Stimulated activated naive CD4-positive, alpha-beta T cell treated with Interleukin-2 at 50 U/mL for 16 hours (primary cell): ENCODE measurements at regions not wholly inside any gene's neighbourhood (a gene's known extent, or its start where the extent isn't known, plus 50 kb on each side); places are given as distances from the start of the nearest gene placed in this dataset.
"Not testable (repeated sequence)": the region's sequence is repeated elsewhere in the genome, so short reads cannot be mapped to it uniquely, and the experiment has no call there.

Experiments used
- DNase-seq: peaks from one replicate; lab custom pipeline; 2025; lab: John Stamatoyannopoulos, UW

- DNase-seq: no peak
These were observed 268.0 kb upstream of the PROK2 start for GRCh38 chr3:72052841-72053409.

- no peak for DNase-seq
These were observed 265.8 kb upstream of the PROK2 start for GRCh38 chr3:72050771-72051170.

- no peak for DNase-seq
These were observed 265.2 kb upstream of the PROK2 start for GRCh38 chr3:72050048-72050632.

GRCh38 chr3:72049300-72049699 is 264.4 kb upstream of the PROK2 start:
- DNase-seq: no peak

GRCh38 chr3:72048873-72049272 is 263.9 kb upstream of the PROK2 start:
- no peak for DNase-seq

GRCh38 chr3:72047221-72047871 is 262.4 kb upstream of the PROK2 start:
- no peak for DNase-seq

- no peak for DNase-seq
These were observed 259.4 kb upstream of the PROK2 start for GRCh38 chr3:72044231-72044855.

- no peak for DNase-seq
These were observed 258.5 kb upstream of the PROK2 start for GRCh38 chr3:72043204-72044133.

GRCh38 chr3:72042397-72043203 is 257.7 kb upstream of the PROK2 start:
- no peak for DNase-seq

GRCh38 chr3:72041511-72041910 is 256.6 kb upstream of the PROK2 start:
- no peak for DNase-seq

- DNase-seq: no peak
These were observed 256.1 kb upstream of the PROK2 start for GRCh38 chr3:72041076-72041475.

- DNase-seq: no peak
These were observed 254.7 kb upstream of the PROK2 start for GRCh38 chr3:72039677-72040076.

GRCh38 chr3:72036899-72037298 is 252.0 kb upstream of the PROK2 start:
- no peak for DNase-seq

GRCh38 chr3:72035606-72036005 is 250.7 kb upstream of the PROK2 start:
- DNase-seq: no peak

GRCh38 chr3:72034986-72035385 is 250.0 kb upstream of the PROK2 start:
- no peak for DNase-seq

- no peak for DNase-seq
These were observed 248.9 kb upstream of the PROK2 start for GRCh38 chr3:72033666-72034428.

GRCh38 chr3:72032441-72033135 is 247.6 kb upstream of the PROK2 start:
- no peak for DNase-seq

GRCh38 chr3:72031581-72031980 is 246.6 kb upstream of the PROK2 start:
- no peak for DNase-seq

GRCh38 chr3:72030296-72030695 is 245.3 kb upstream of the PROK2 start:
- not testable (repeated sequence) for DNase-seq

- not testable (repeated sequence) for DNase-seq
These were observed 243.8 kb upstream of the PROK2 start for GRCh38 chr3:72028726-72029125.
